Lung (tissue), 11 donors: ENCODE measurements at regions not wholly inside any gene's neighbourhood (a gene's known extent, or its start where the extent isn't known, plus 50 kb on each side); places are given as distances from the start of the nearest gene placed in this dataset.

Experiments used
- ATAC-seq: fragments of 200-7000 bp; cut with Tn5 transposase; one replicate; pipeline ENCODE4 v1.9.1; 2020; ENCODE audit warnings: moderate number of reproducible peaks; ENCODE audit not compliant: insufficient read depth, low FRiP score
- DNase-seq, 3 donors: peaks; one replicate each; pipeline ENCODE4 v3.0.0-alpha.2; 2013 to 2017
- H3K27ac ChIP-seq, 2 donors: one replicate each; pipeline ENCODE4 v1.5.1; 2013; ENCODE audit warnings: mild to moderate bottlenecking in 2 of 2, moderate library complexity in 2 of 2, control low read depth in 1 of 2, inconsistent platforms in 1 of 2, low read depth in 1 of 2, low read length in 1 of 2
- H3K27me3 ChIP-seq, 3 donors: one replicate each; pipeline ENCODE4 v1.5.1; 2013; ENCODE audit warnings: low read length in 2 of 3; ENCODE audit not compliant: control insufficient read depth in 3 of 3, insufficient read depth in 3 of 3
- H3K36me3 ChIP-seq, 4 donors: one replicate each; pipeline ENCODE4 v1.5.1; 2013; ENCODE audit warnings: low read length in 4 of 4, mild to moderate bottlenecking in 1 of 4, moderate library complexity in 1 of 4; ENCODE audit not compliant: control insufficient read depth in 4 of 4, insufficient read depth in 4 of 4
- H3K4me1 ChIP-seq, 5 donors: one replicate each; pipeline ENCODE4 v1.5.1; 2013; ENCODE audit warnings: low read length in 5 of 5, mild to moderate bottlenecking in 2 of 5, moderate library complexity in 1 of 5; ENCODE audit not compliant: control insufficient read depth in 5 of 5, insufficient read depth in 5 of 5
- H3K4me3 ChIP-seq: one replicate; pipeline ENCODE4 v1.5.1; 2013; ENCODE audit warnings: mild to moderate bottlenecking, control low read depth, moderate library complexity
- H3K9ac ChIP-seq, 2 donors: one replicate each; pipeline ENCODE4 v1.5.1; 2013; ENCODE audit warnings: low read length in 2 of 2, control low read depth in 1 of 2; ENCODE audit not compliant: insufficient read depth in 1 of 2
- H3K9me3 ChIP-seq, 4 donors: one replicate each; pipeline ENCODE4 v1.5.1; 2013; ENCODE audit warnings: low read length in 3 of 4, mild to moderate bottlenecking in 1 of 4, moderate library complexity in 1 of 4; ENCODE audit not compliant: control insufficient read depth in 4 of 4, insufficient read depth in 3 of 4
- CTCF ChIP-seq: IDR thresholded peaks from 2 replicates; pipeline ENCODE4 v1.5.1; 2012; ENCODE audit warnings: mild to moderate bottlenecking; ENCODE audit errors: control extremely low read depth, extremely low read depth
- WGBS, 2 donors: extraction: QIAGEN DNeasy Blood & Tissue Kit; methylation state at CpG; one replicate each; pipeline ENCODE4 v1.1.7; 2013; 5-methylcytosine and 5-hydroxymethylcytosine counted together
- donor health status: control.
- donor health status: control.
- donor health status: Bipolar disorder and iron deficiency.
- donor health status: healthy.
- donor health status: DM: yes; HTN: yes; CAD: no.

- no peak for TF ChIP-seq CTCF
- no peak for ATAC-seq
- H3K36me3 ChIP-seq: no peaks in the 10 kb centered on the region
- H3K4me3 ChIP-seq: no peak overlapping the region
- no peak overlapping the region for H3K9ac ChIP-seq
- DNase-seq: no peak
- no peaks in the 10 kb centered on the region for H3K4me1 ChIP-seq
- H3K9me3 ChIP-seq: peaks cover 0 to 7% (median 0%) of the 10 kb centered on the region in 4 donors
- no peaks in the 10 kb centered on the region for H3K27me3 ChIP-seq
- 46 to 56% methylated on average over 9 of the region's 9 CpGs for WGBS, 2 donors
- no peak overlapping the region for H3K27ac ChIP-seq
These were observed 143.9 kb upstream of the SLC39A10 start for GRCh38 chr2:195513119-195513518.

- H3K27ac ChIP-seq: no peak overlapping the region
- WGBS, 2 donors: 24 to 67% methylated on average over 1 of the region's 1 CpG
- no peak overlapping the region for H3K4me3 ChIP-seq
- no peak for TF ChIP-seq CTCF
- DNase-seq: no peak
- H3K9ac ChIP-seq: no peak overlapping the region
- H3K9me3 ChIP-seq: peaks cover 0 to 1% (median 0%) of the 10 kb centered on the region in 4 donors
- no peak for ATAC-seq
- H3K4me1 ChIP-seq: no peaks in the 10 kb centered on the region
- H3K36me3 ChIP-seq: no peaks in the 10 kb centered on the region
- no peaks in the 10 kb centered on the region for H3K27me3 ChIP-seq
These were observed 147.5 kb upstream of the SLC39A10 start for GRCh38 chr2:195509551-195509950.

GRCh38 chr2:195508139-195508455, 148.9 kb upstream of the SLC39A10 start:
- DNase-seq: no peak
- WGBS, 2 donors: 66 to 78% methylated on average over 1 of the region's 1 CpG
- no peaks in the 10 kb centered on the region for H3K4me1 ChIP-seq

More at GRCh38 chr2:195508139-195508455, 148.9 kb upstream of the SLC39A10 start:
- no peak overlapping the region for H3K4me3 ChIP-seq
- H3K36me3 ChIP-seq: no peaks in the 10 kb centered on the region
- TF ChIP-seq CTCF: no peak
- H3K9ac ChIP-seq: no peak overlapping the region
- H3K27ac ChIP-seq: no peak overlapping the region
- H3K9me3 ChIP-seq: peaks cover 0 to 1% (median 0%) of the 10 kb centered on the region in 4 donors
- no peaks in the 10 kb centered on the region for H3K27me3 ChIP-seq
- ATAC-seq: no peak
